Spleen (tissue), 7 donors: ENCODE measurements at regions not wholly inside any gene's neighbourhood (a gene's known extent, or its start where the extent isn't known, plus 50 kb on each side); places are given as distances from the start of the nearest gene placed in this dataset.

Source experiments
- CTCF ChIP-seq, 11 experiments: fragments of 200-600 bp in 7 of 11; fragments of 450-650 bp in 4 of 11; sonication (generic) in 4 of 11; IDR thresholded peaks in 8 of 11; conservative IDR thresholded peaks in 3 of 11; 1 replicate in 7 of 11; 2 replicates in 4 of 11; pipeline versions ENCODE4 v1.4.0 to v1.8.0; 2016 to 2021; ENCODE audit warnings: antibody characterized with exemption in 11 of 11, inconsistent platforms in 4 of 11, mild to moderate bottlenecking in 1 of 11
- POLR2A ChIP-seq, 3 donors: fragments of 450-650 bp; IDR thresholded peaks; one replicate each; pipeline ENCODE4 v1.5.1; 2017; ENCODE audit warnings: antibody characterized with exemption in 3 of 3, mild to moderate bottlenecking in 1 of 3
- donor health status: DM: no; HTN: no; CAD: no; lungs with moderate emphysema.
- donor health status: DM: no; HTN: no; CAD: no.
- donor health status: DM: no; HTN: no; CAD: no.

GRCh38 chr11:121367844-121368225, 75.3 kb downstream of the SC5D start:
- TF ChIP-seq CTCF (IDR thresholded peaks at IDR 0.05 in 8 of 11, conservative IDR thresholded peaks at IDR 0.05 in 3 of 11) (no peak), POLR2A (IDR thresholded peaks at IDR 0.05) (no peak)
